ENCODE measurements at regions not wholly inside any gene's neighbourhood (a gene's known extent, or its start where the extent isn't known, plus 50 kb on each side); places are given as distances from the start of the nearest gene placed in this dataset.

DNA sequence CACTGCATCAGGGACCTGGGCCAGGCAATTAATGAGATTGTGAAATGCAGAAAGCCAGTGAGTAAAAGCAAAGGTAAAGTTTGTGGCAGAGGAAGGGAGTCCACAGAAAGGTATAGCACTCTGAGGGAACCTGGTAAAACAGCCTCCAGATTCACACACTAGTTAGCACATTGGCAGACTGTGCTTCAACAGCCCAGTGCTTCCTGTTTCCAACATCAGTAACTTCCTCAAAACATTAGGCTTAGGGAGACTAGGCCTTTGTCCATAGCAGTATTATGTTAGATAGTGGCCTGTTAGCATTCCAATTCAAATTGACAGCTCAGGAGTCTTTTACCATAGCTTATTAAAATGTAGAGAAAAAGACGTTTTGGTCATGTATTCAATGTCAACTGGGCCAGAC is 582.6 kb upstream of the ACTRT1 start:
- no peaks in the 10 kb centered on the region for H3K9me3 ChIP-seq (ENCODE audit: low read length)
- H2AFZ ChIP-seq (ENCODE audit: low read length) = no peak overlapping the region
- no peaks in the 10 kb centered on the region for H4K20me1 ChIP-seq (ENCODE audit: insufficient read depth, low read length)
- H3K27me3 ChIP-seq (ENCODE audit: insufficient read depth, low read length) = no peaks in the 10 kb centered on the region
- H3K4me3 ChIP-seq (ENCODE audit: low read depth, low read length, poor library complexity, severe bottlenecking) = no peak overlapping the region
- no peaks in the 10 kb centered on the region for H3K79me2 ChIP-seq (ENCODE audit: insufficient read depth, low read length)
- H3K4me1 ChIP-seq (ENCODE audit: insufficient read depth, low read length, severe bottlenecking) = no peaks in the 10 kb centered on the region
- TF ChIP-seq EZH2 (IDR thresholded peaks at IDR 0.05; ENCODE audit: borderline replicate concordance, low read length) (no peak), CTCF (IDR thresholded peaks at IDR 0.05; ENCODE audit: low read length) (no peak)
- no peak overlapping the region for H3K4me2 ChIP-seq (ENCODE audit: low read length)
- no peak overlapping the region for H3K27ac ChIP-seq (ENCODE audit: low read depth, low read length, poor library complexity, severe bottlenecking)
- H3K36me3 ChIP-seq (ENCODE audit: insufficient read depth, low read length) = no peaks in the 10 kb centered on the region
- H3K9me2 ChIP-seq (ENCODE audit: low read depth, low read length) = no peaks in the 10 kb centered on the region
- H3F3A ChIP-seq (ENCODE audit: insufficient read depth, low read length) = no peaks in the 10 kb centered on the region
- no peak overlapping the region for H3K9ac ChIP-seq (ENCODE audit: low read length)

GRCh38 chrX:128623361-128623760 is 571.2 kb upstream of the ACTRT1 start:
- H4K20me1 ChIP-seq (ENCODE audit: insufficient read depth, low read length) = no peaks in the 10 kb centered on the region
- no peaks in the 10 kb centered on the region for H3K27me3 ChIP-seq (ENCODE audit: insufficient read depth, low read length)
- no peaks in the 10 kb centered on the region for H3K9me3 ChIP-seq (ENCODE audit: low read length)
- H3K79me2 ChIP-seq (ENCODE audit: insufficient read depth, low read length) = no peaks in the 10 kb centered on the region
- no peak overlapping the region for H3K9ac ChIP-seq (ENCODE audit: low read length)
- H3K4me3 ChIP-seq (ENCODE audit: low read depth, low read length, poor library complexity, severe bottlenecking) = no peak overlapping the region
- H3K36me3 ChIP-seq (ENCODE audit: insufficient read depth, low read length) = no peaks in the 10 kb centered on the region
- no peak overlapping the region for H2AFZ ChIP-seq (ENCODE audit: low read length)
- TF ChIP-seq CTCF (IDR thresholded peaks at IDR 0.05; ENCODE audit: low read length) (no peak), EZH2 (IDR thresholded peaks at IDR 0.05; ENCODE audit: borderline replicate concordance, low read length) (no peak)
- no peaks in the 10 kb centered on the region for H3F3A ChIP-seq (ENCODE audit: insufficient read depth, low read length)
- H3K4me2 ChIP-seq (ENCODE audit: low read length) = no peak overlapping the region
- no peak overlapping the region for H3K27ac ChIP-seq (ENCODE audit: low read depth, low read length, poor library complexity, severe bottlenecking)
- H3K4me1 ChIP-seq (ENCODE audit: insufficient read depth, low read length, severe bottlenecking) = no peaks in the 10 kb centered on the region
- H3K9me2 ChIP-seq (ENCODE audit: low read depth, low read length) = no peaks in the 10 kb centered on the region

- Histone ChIP-seq H3K27ac (ENCODE audit: low read depth, low read length, poor library complexity, severe bottlenecking) (no peak overlapping the region), H3K79me2 (ENCODE audit: insufficient read depth, low read length) (no peaks in the 10 kb centered on the region), H4K20me1 (ENCODE audit: insufficient read depth, low read length) (no peaks in the 10 kb centered on the region), H3K9me2 (ENCODE audit: low read depth, low read length) (no peaks in the 10 kb centered on the region), H3K9ac (ENCODE audit: low read length) (no peak overlapping the region), H3K9me3 (ENCODE audit: low read length) (no peaks in the 10 kb centered on the region), H2AFZ (ENCODE audit: low read length) (no peak overlapping the region), H3K4me1 (ENCODE audit: insufficient read depth, low read length, severe bottlenecking) (no peaks in the 10 kb centered on the region), H3K27me3 (ENCODE audit: insufficient read depth, low read length) (no peaks in the 10 kb centered on the region), H3K36me3 (ENCODE audit: insufficient read depth, low read length) (no peaks in the 10 kb centered on the region), H3F3A (ENCODE audit: insufficient read depth, low read length) (no peaks in the 10 kb centered on the region), H3K4me3 (ENCODE audit: low read depth, low read length, poor library complexity, severe bottlenecking) (no peak overlapping the region), H3K4me2 (ENCODE audit: low read length) (no peak overlapping the region)
- TF ChIP-seq EZH2 (IDR thresholded peaks at IDR 0.05; ENCODE audit: borderline replicate concordance, low read length) (no peak), CTCF (IDR thresholded peaks at IDR 0.05; ENCODE audit: low read length) (no peak)
These were observed 570.1 kb upstream of the ACTRT1 start for GRCh38 chrX:128622296-128622695.

All from OCI-LY1 (cell line).